GM19397 (cell line): ENCODE measurements at regions not wholly inside any gene's neighbourhood (a gene's known extent, or its start where the extent isn't known, plus 50 kb on each side); places are given as distances from the start of the nearest gene placed in this dataset.
A peak's percentile ranks its signal among the peaks of the same experiment; 100 is the strongest.
"Not testable (repeated sequence)": the region's sequence is repeated elsewhere in the genome, so short reads cannot be mapped to it uniquely, and the experiment has no call there.

Experiments used
- ATAC-seq: cut with Tn5 transposase; IDR thresholded peaks from one replicate; pipeline ENCODE4 v1.9.1; 2021; ENCODE audit warnings: mild to moderate bottlenecking, moderate library complexity; ENCODE audit not compliant: unreplicated experiment

GRCh38 chr2:16066261-16067036 is 126.1 kb downstream of the MYCN start:
- ATAC-seq: no peak

GRCh38 chr2:16065272-16066069 is 125.1 kb downstream of the MYCN start:
- ATAC-seq: not testable (repeated sequence)

- no peak for ATAC-seq
Observed at GRCh38 chr2:16064745-16065144, 124.4 kb downstream of the MYCN start.

GRCh38 chr2:16063955-16064633 is 123.7 kb downstream of the MYCN start:
- no peak for ATAC-seq

GRCh38 chr2:16063251-16063850 is 123.0 kb downstream of the MYCN start:
- no peak for ATAC-seq

- ATAC-seq: no peak
Observed at GRCh38 chr2:16062471-16063250, 122.3 kb downstream of the MYCN start.

- ATAC-seq: no peak
Observed at GRCh38 chr2:16061441-16062217, 121.3 kb downstream of the MYCN start.

GRCh38 chr2:16060936-16061338 is 120.6 kb downstream of the MYCN start:
- no peak for ATAC-seq

- ATAC-seq: no peak
Observed at GRCh38 chr2:16060125-16060935, 120.0 kb downstream of the MYCN start.

GRCh38 chr2:16059393-16060016 is 119.2 kb downstream of the MYCN start:
- ATAC-seq: no peak

- no peak for ATAC-seq
Observed at GRCh38 chr2:16058747-16059358, 118.5 kb downstream of the MYCN start.

- ATAC-seq: no peak
Observed at GRCh38 chr2:16058256-16058655, 117.9 kb downstream of the MYCN start.

GRCh38 chr2:16057661-16058060 is 117.3 kb downstream of the MYCN start:
- no peak for ATAC-seq

GRCh38 chr2:16055848-16056580 is 115.7 kb downstream of the MYCN start:
- peak; percentile 84 for ATAC-seq

GRCh38 chr2:16053437-16054257 is 113.3 kb downstream of the MYCN start:
- no peak for ATAC-seq

GRCh38 chr2:16052571-16053052 is 112.3 kb downstream of the MYCN start:
- not testable (repeated sequence) for ATAC-seq
